ENCODE measurements at regions not wholly inside any gene's neighbourhood (a gene's known extent, or its start where the extent isn't known, plus 50 kb on each side); places are given as distances from the start of the nearest gene placed in this dataset.

GRCh38 chr4:112845386-112845785 is 204.1 kb upstream of the ANK2 start:
- H2AFZ ChIP-seq, result no peak overlapping the region
- H3K9me2 ChIP-seq (ENCODE audit: insufficient read depth), result no peaks in the 10 kb centered on the region
- H3K27ac ChIP-seq, result no peak overlapping the region
- no peak overlapping the region for H3K4me3 ChIP-seq
- no peak overlapping the region for H3K4me2 ChIP-seq
- ChIA-PET POLR2A (ENCODE audit: unreplicated experiment) (no interaction called here), CTCF (no interaction called here)
- BruUV-seq (replicated peaks), result no TSS peak
- H3K4me1 ChIP-seq (replicated peaks; ENCODE audit: insufficient read depth), result no peaks in the 10 kb centered on the region
- no peaks in the 10 kb centered on the region for H3K27me3 ChIP-seq (ENCODE audit: insufficient read depth, low read depth)
- DNase-seq, result no peak
- intact Hi-C loops (cut with micrococcal nuclease; ENCODE audit: unreplicated experiment), result no loop called here
- no peaks in the 10 kb centered on the region for H3K36me3 ChIP-seq (ENCODE audit: low read depth)
- no peaks in the 10 kb centered on the region for H3K9me3 ChIP-seq (ENCODE audit: insufficient read depth, low read depth)
- H4K20me1 ChIP-seq (ENCODE audit: insufficient read depth), result no peaks in the 10 kb centered on the region
- no peaks in the 10 kb centered on the region for H3K79me2 ChIP-seq (ENCODE audit: low read depth)
- no peaks in the 10 kb centered on the region for H3F3A ChIP-seq (ENCODE audit: insufficient read depth, low read depth)
- TF ChIP-seq EZH2 (IDR thresholded peaks at IDR 0.05; ENCODE audit: low read depth) (no peak), CTCF (conservative IDR thresholded peaks at IDR 0.05) (no peak)

- Histone ChIP-seq H4K20me1 (ENCODE audit: insufficient read depth) (no peaks in the 10 kb centered on the region), H3K27ac (no peak overlapping the region), H3K79me2 (ENCODE audit: low read depth) (no peaks in the 10 kb centered on the region), H3K4me3 (no peak overlapping the region), H3K4me2 (no peak overlapping the region), H3F3A (ENCODE audit: insufficient read depth, low read depth) (no peaks in the 10 kb centered on the region), H3K36me3 (ENCODE audit: low read depth) (no peaks in the 10 kb centered on the region), H2AFZ (no peak overlapping the region), H3K4me1 (replicated peaks; ENCODE audit: insufficient read depth) (no peaks in the 10 kb centered on the region), H3K27me3 (ENCODE audit: insufficient read depth, low read depth) (no peaks in the 10 kb centered on the region), H3K9me3 (ENCODE audit: insufficient read depth, low read depth) (no peaks in the 10 kb centered on the region), H3K9me2 (ENCODE audit: insufficient read depth) (no peaks in the 10 kb centered on the region)
- BruUV-seq (replicated peaks), result no TSS peak
- no peak for TF ChIP-seq CTCF (conservative IDR thresholded peaks at IDR 0.05)
- no peak for TF ChIP-seq EZH2 (IDR thresholded peaks at IDR 0.05; ENCODE audit: low read depth)
- intact Hi-C loops (cut with micrococcal nuclease; ENCODE audit: unreplicated experiment), result no loop called here
- no peak for DNase-seq
- ChIA-PET CTCF (no interaction called here), POLR2A (ENCODE audit: unreplicated experiment) (no interaction called here)
Measured at GRCh38 chr4:112847045-112847444, 202.4 kb upstream of the ANK2 start.

GRCh38 chr4:112847781-112848180 is 201.7 kb upstream of the ANK2 start:
- Histone ChIP-seq H3K27me3 (ENCODE audit: insufficient read depth, low read depth) (no peaks in the 10 kb centered on the region), H2AFZ (no peak overlapping the region), H3K4me1 (replicated peaks; ENCODE audit: insufficient read depth) (no peaks in the 10 kb centered on the region), H3K27ac (no peak overlapping the region), H3K9me2 (ENCODE audit: insufficient read depth) (no peaks in the 10 kb centered on the region), H3F3A (ENCODE audit: insufficient read depth, low read depth) (no peaks in the 10 kb centered on the region), H3K36me3 (ENCODE audit: low read depth) (no peaks in the 10 kb centered on the region), H3K4me3 (no peak overlapping the region), H3K9me3 (ENCODE audit: insufficient read depth, low read depth) (no peaks in the 10 kb centered on the region), H3K4me2 (no peak overlapping the region), H3K79me2 (ENCODE audit: low read depth) (no peaks in the 10 kb centered on the region), H4K20me1 (ENCODE audit: insufficient read depth) (no peaks in the 10 kb centered on the region)
- intact Hi-C loops (cut with micrococcal nuclease; ENCODE audit: unreplicated experiment), result no loop called here
- no peak for DNase-seq
- BruUV-seq (replicated peaks), result no TSS peak
- ChIA-PET CTCF (no interaction called here), POLR2A (ENCODE audit: unreplicated experiment) (no interaction called here)
- TF ChIP-seq EZH2 (IDR thresholded peaks at IDR 0.05; ENCODE audit: low read depth) (no peak), CTCF (conservative IDR thresholded peaks at IDR 0.05) (no peak)
